ENCODE measurements at regions not wholly inside any gene's neighbourhood (a gene's known extent, or its start where the extent isn't known, plus 50 kb on each side); places are given as distances from the start of the nearest gene placed in this dataset.

DNA sequence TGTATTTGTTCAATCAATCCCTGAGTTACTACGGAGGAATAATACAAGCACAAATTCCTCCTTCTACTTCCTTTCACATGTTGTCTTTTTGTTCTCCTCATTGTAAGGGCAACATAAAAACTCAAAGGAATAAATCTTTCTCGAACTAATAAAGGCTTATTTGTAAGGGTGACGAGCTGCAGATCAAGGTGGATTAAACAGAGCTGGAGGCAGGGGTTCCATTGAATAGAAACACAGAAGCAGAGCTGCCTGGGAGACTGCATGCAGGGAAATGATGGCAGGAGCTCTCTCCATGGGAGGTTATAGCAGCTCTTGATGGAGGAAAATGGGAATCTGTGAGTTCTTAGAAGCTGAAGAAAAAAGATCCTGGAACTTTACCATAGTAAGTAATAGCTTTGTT, 160.2 kb downstream of the CYYR1 start:
- no peak for FAIRE-seq
- DNase-seq (ENCODE audit: low spot score): no peak

DNA sequence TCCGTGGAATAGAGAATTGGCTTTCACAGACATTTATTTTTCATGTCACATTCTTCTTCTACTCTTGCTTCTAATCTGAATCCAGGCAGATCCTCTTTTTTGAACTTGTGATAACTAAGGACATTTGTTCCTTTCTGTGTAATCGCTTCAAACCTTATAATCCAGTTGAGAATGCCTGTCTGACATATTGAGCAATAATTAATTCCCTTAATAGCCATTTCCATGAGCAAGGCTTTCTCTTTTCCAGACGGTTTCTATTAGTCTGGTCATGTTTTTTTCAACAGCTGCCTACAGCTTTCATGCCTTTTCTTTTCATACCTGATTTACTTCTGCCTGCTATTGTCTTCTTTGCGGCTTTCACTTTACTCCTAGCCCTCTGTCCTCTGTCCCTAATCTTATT, 163.4 kb downstream of the CYYR1 start:
- no peak for DNase-seq (ENCODE audit: low spot score)
- no peak for FAIRE-seq

DNA sequence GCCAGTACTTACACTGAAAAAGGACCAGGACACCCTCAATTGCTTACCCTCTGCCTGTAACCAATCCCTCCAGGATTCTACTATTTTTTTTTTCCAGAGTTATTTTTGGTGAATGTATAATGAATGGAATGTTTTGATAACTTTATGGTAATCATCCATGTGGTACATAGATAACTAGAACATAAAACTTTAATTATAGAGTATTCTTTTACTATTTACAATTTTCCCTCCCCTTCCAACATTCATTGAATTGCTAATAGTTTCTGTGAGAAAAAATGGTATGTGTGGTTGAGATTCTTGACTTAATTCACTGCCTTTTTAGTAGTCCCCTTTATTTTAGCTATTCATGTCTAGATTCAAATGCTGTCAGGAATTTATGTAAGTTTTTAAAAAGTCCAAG, 164.6 kb downstream of the CYYR1 start:
- no peak for DNase-seq (ENCODE audit: low spot score)
- FAIRE-seq: no peak

DNA sequence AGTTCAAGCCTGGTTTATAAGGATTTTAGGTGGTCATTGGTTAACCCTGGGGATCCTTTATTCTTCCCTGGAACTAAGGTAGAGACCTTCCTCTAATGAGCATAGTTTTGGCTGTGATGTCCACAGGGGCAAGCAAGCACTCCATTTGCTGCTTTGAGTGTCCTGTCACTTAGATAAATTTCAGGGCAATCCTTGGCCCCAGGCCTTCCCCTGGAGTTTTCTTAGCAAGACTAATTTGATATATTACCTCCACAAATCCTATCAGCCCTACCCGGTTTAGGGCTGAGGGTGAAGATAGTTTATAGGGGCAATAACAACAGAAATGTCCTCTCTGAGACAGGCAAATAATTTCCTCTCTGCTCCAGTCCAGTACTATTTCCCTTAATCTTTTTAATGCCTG, 166.6 kb downstream of the CYYR1 start:
- FAIRE-seq: no peak
- no peak for DNase-seq (ENCODE audit: low spot score)

DNA sequence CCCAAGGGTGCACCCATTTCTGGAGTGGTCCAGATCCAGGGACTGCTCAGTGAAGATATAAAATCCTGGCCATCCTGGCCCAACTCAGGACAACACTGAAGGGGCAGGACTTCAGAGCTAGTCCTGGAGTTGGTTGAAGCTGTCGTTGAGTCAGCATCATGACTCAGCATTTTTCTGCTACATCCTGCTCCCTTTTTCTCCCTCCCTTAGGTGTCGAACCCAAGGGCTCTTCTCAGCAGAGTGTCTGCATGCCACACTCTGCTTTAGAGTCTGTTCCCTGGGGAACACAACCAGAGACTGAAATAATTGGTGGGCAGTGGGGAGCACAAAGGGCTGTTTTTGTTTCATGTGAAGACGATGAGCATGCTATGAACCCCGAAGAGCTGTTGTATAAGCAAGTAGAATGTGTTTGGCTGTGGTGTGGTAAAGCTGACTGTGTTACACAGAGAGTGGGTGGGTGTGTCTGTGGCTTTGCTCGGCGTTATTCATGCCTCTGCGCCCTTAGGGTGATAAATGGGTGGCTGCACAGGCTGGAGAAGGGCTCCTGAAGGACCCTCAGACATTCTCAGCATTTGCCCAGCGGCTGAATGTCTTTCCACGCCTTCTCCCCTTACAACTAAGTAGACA, 167.2 kb downstream of the CYYR1 start:
- DNase-seq (ENCODE audit: low spot score) (peak; percentile 84), FAIRE-seq (peak; percentile 86)

DNA sequence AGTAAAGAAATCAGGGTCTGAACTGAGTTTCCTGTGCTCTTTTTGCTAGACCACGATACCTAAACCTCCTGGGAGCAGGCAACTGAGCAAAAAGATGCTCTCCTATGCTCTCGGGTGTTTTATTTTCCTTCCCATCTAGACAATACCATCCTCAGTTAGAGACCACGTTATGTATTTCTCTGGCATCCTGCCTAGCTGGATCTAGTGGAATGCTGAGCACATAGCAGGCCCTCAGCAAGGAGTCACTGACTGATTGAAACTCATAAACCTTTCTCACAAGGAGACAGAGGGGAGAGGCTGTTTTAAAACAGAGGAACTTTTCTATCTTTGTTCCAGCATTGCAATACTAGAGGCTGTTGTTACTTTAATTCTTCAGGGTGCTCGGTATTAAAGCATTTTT, 168.0 kb downstream of the CYYR1 start:
- FAIRE-seq (no peak), DNase-seq (ENCODE audit: low spot score) (peak; percentile 46)

DNA sequence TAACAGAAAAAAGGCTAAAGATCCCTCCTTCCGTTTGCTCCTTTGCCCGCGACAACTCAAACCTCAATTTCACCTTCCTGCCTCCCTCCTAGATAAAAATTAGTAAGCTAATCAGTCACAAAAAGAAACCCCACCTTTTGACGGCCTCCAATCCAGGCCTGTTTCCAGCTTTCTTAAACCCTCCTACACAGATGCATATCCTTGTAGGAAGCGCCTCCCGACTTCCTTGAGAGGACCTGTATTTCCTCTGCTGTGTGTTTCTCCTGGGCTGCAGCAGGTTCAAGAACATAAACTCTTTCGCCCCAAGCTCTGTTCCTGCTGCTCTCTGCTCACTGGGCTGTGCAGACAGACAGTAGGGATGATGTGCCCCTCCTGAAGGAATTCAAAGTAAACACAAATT, 168.8 kb downstream of the CYYR1 start:
- DNase-seq (ENCODE audit: low spot score): no peak
- no peak for FAIRE-seq

DNA sequence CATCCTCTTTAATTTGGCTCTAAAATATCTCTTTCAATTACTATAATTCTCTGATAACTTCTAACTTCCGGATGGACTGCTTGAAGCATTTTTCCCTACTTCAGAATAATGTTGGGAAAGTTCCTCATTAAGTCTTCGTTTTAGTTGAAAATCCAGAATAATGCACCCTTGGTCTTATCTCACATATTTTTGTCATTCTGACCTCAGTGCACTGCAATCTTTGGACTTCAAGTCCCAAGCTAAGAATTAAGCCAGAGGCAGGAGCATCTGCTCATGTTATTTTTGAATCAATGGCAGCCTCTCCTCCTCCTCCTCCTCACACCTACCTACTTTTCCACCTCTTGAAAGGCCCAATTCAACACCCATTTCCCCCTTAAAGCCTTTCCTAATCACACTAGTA, 169.8 kb downstream of the CYYR1 start:
- DNase-seq (ENCODE audit: low spot score) (no peak), FAIRE-seq (no peak)

DNA sequence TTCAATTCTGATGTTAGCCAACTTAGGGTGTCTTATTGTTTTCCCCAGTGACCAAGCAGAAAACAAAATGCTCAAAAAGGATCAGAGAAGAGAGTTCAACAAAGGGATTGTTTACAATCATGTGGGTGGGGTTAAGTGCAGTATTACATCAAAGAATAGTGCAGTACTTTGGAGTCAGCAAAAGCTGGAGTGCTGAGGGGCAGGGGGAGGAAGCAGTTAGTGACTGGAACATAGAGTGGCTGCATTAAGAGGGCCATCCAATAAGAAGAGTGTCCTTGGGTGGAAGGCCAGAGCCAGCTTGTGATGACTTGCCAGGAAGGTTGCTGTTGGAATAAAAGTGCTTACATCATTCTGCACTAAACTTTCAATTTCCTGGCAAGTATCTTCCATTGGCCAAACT, 175.5 kb downstream of the CYYR1 start:
- DNase-seq (ENCODE audit: low spot score) (no peak), FAIRE-seq (no peak)

DNA sequence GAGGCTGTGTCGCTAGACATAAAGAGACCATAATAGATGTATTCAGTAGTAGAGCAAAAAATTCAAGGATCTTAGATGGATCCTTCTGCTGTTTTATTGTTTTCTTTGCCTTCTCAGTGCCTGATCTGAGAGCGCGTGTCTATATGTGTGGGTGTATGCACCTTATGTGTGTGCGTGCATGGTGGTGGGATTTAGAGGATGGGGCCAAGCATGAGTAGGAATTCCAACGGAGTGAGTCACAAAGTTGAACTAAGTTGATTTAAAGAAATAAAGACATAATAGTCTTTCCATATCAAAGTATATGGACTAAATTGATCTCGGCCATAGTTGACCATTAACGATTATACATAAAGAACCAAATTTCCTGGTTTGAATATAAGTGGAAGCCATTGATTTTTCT, 178.7 kb downstream of the CYYR1 start:
- FAIRE-seq: peak; percentile 27

DNA sequence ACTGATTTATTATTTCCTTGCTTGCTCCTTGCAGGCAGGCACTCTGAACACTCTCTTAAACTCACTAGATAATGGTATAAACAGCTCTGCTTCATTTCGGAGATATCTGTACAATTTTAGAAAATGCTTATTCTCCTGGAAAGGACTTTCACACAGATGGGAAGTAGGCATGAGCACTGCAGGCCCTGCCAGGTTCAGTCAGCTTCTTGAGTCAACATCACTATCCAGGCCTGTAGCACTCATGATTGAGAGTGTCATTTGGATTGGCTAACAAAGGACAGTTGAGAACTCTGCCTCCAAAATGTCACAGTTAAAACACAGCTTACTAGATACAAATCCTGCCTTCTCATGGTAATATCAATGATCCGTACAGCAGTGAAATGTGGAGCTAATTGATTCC, 181.9 kb downstream of the CYYR1 start:
- FAIRE-seq (no peak), DNase-seq (ENCODE audit: low spot score) (no peak)

More for the DNA sequence above, 178.7 kb downstream of the CYYR1 start:
- DNase-seq (ENCODE audit: low spot score): no peak

DNA sequence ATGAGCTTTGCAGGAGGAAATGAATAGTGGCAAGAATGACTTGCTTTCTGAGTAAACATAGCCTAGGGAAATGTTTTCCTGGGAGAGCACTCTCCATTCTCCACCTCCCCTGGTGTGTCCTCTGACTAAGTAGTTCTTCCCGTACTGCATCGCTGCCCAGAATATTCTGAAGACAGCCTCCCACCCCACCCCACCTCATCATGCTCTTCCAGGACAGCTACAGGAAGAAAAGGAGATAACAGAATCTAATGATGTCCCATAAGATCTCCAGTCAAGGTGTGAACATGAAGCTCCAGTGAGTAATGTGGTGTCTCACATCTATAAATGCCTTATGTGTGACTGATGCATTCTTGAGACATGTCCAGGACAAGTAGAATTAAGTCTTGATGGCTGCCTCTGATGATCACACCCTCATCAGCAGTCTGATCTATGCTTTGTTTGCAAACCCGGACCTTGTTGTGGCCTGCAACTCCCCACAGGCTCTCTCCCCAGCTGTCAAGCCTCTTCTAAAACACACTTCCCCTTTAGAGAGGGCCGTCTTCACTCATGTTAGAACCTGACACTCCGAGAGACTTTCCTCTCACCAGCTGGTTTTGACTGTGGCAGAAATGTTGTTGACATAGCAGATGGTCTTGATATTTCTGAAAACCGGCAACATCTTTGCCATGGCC, 183.0 kb downstream of the CYYR1 start:
- DNase-seq (ENCODE audit: low spot score) (peak; percentile 54), FAIRE-seq (peak; percentile 70)

DNA sequence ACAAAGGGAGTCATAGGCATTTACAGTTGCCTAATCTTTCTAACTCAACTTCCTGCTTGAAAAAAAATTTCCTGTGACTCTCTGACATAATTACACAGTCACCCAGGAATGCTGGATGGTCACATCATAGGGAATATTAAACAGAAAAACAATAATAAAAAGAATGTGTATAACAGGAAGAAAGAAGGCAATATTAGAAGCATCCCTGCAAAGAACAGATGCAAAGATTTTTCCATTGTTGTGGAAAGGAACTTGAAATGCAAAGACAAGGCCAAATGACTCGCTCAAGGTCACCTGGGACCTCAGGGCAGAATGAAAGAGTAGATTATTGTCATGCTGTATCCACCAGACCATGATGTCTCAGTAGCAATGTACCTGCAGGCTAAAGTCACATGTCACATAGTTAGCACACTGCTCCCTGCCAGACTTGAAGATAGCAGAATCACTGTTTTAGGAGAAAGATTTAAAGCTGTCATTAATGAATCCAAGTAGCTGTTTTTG, 184.3 kb downstream of the CYYR1 start:
- DNase-seq (ENCODE audit: low spot score) (peak; percentile 40), FAIRE-seq (no peak)

DNA sequence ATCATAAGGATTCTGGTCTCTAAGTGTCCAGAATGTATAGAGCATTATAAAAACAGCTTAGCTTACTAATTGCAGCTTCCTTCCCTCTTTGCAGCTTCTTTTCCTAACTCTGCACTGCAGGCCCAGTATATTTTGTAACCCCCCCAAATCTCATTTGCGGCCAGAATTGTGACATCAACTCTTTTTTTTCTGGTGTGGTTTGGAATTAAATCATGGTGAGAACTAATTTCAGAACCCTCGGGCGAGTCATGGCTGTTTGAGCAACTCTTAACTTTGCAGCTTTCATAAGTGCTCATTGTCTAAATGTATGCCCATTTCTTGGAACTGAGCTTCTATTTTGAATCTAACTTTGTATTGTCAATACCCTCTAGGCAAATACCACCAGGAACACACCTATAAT, 187.4 kb downstream of the CYYR1 start:
- DNase-seq (ENCODE audit: low spot score): no peak
- FAIRE-seq: no peak

DNA sequence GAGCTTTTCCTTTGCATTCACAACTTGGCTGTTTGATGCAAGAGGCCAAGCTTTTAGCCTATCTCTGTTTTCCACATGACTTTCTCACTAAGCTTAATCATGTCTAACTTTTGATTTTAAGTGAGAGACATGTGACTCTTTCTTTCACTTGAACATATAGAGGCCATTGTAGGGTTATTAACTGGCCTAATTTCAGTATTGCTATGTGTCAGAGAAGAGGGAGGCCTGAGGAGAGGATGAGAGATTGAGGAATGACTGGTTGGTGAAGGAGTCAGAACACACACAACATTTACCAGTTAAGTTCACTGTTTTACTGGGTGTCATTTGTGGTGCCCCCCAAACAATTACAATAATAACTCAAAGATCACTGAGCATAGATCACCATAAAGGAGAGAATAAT, 193.5 kb downstream of the CYYR1 start:
- DNase-seq (ENCODE audit: low spot score): no peak
- FAIRE-seq: no peak

DNA sequence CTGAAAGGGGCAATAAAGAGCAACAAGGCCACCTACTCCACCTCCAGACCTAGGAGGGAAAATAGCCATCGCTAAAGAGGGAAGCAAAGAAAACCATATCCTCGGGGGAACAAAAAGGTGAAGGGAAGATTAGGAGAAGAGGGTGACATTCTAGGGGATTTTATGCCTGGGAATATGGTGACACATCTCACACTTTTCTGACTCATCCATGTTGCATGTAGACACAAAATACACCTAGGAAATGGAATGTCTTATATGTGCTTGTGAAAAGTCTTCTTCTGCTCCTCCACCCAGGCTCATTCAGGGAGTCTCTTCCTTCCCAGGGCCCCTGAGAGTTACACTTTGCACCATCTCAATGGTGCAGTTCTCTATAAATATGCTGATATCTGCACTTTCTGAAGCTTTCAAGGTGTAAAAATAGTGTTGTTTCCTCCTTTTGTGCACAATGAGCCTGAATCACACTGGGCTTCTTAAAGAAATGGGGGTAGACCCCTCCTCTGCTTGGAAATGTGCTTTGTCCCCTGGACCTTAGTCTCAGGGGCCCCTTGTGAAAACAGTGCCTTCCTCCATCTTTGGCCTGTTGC, 195.9 kb downstream of the CYYR1 start:
- DNase-seq (ENCODE audit: low spot score): peak; percentile 16
- no peak for FAIRE-seq

DNA sequence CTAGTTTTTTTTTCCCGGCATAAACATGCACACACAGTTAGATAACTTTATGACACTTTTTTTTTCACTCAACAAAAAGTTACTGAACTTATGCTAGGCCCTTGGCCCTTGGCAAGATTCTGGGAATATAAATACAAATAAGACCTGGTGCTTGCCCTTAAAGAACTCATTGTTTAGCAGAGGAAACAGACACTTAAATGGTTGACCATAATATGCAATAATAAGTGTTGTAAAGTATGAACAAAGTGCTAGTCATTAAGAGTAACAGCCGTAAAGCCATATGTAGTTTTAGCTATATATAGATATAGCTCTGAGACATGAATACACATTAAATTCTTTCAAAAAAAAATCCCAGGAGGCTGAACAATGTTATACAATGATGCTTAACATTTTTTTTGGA, 198.3 kb downstream of the CYYR1 start:
- FAIRE-seq (no peak), DNase-seq (ENCODE audit: low spot score) (no peak)

DNA sequence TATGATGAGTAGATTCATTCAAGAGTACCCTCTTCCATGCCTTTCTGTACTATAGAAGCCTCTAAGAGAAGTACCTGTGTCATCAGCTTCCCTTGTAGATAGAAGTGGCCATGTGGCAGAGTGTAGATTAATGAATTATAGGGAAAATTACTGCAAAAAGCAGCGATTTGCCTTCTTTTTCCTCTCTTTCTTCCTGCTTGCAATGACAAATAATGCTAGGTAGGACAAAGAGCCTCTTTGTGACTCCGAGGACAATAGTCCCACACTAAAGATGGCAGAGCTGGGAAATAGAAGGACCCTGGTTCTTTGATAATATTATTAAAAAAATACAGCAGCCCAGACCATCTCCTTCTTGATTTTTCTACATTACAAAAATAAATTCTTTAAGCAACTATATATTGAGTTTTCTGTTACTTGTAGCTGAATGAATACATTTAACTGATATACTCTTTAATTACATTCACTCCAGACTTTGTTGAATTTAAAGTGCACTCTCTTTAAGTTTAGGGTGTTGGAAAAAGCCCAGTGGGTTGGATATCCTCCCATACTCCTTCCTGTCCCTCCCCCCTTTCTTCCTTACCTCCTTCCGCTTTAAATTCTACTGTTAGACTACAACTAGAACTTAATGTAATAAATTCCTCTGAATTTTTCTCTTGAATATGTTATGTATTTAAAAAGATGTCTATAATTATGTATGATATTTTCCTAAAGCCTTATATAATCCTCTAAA, 198.2 kb upstream of the APP start:
- FAIRE-seq (no peak), DNase-seq (ENCODE audit: low spot score) (no peak)

DNA sequence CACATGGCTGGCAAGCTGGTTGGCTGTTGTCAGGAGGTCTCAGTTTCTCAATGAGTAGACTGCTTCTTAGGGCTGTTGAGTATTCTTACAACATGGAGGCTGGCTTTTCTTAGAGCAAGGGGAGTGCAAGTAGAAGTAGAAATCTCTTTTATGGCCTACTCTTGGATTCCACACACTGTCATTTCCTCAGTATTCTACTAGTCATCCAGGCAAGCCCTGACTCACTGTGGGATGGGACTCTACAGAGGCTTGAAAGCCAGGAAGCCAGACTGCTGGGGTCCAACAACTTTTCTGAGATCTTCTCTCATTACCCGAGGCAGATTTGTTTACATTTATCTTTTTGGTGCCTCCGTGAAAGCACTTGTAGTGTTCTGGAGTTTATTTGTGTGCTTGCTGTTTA, 196.2 kb upstream of the APP start:
- FAIRE-seq (no peak), DNase-seq (ENCODE audit: low spot score) (no peak)

DNA sequence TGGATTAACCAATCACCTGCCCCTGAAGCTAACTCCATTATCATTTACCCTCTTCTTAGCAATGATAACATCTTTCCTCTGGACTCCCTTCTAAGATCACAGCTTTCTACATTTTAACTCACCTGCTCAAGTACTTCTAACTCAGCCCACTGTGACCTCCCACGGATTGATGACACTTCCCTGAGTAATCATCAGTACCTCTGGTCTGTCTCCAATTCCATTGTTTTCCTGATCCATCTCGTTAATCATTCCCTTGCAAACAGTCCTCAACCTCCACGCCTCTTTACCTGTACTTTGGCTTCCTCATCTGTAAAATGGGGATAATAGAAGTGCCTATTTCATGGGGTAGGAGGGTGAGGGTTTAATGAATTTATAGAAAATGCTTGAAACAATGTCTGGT, 195.3 kb upstream of the APP start:
- DNase-seq (ENCODE audit: low spot score) (no peak), FAIRE-seq (no peak)

DNA sequence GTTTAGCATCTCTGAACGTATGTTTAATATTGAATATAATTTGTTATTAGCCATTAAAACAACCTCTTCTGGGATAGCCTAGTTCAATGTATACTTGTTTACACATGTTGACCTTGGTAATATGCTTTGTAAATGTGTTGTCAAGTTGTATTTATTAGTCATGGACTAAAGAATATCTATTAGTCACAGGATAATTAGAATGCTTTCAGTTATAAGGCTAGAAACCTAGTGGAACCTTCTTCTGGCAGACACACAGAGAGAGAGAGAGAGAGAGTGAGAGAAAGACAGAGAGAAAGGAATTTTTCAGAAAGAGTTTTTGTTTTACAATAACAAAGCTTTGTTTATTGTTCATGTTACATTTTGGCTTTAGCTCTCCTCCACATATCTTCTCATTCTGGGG, 181.1 kb upstream of the APP start:
- DNase-seq (ENCODE audit: low spot score): no peak
- no peak for FAIRE-seq

DNA sequence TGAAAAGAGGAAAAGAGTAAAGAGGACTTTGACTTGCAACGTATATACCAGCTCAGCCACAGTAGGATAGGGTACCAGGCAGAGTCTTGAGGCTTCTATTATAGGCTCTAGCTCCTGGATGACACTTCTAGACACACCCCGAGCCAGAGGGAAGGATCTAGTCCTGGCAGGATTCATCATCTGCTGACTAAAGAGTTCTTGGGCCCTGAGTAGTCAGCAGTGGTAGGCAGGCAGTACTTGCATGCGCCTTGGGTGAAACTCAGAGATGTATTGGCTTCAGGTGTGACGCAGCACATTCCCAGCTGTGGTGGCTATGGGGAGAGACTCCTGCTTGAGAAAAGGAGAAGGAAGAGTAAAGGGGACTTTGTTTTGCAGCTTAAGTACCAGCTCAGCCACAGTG, 162.3 kb upstream of the APP start:
- FAIRE-seq: no peak
- DNase-seq (ENCODE audit: low spot score): no peak
